Endothelial cell of umbilical vein (primary cell): ENCODE measurements at regions not wholly inside any gene's neighbourhood (a gene's known extent, or its start where the extent isn't known, plus 50 kb on each side); places are given as distances from the start of the nearest gene placed in this dataset.

Experiments
- EZH2 ChIP-seq: IDR thresholded peaks from 2 replicates; pipeline ENCODE4 v1.6.1; 2012; ENCODE audit warnings: borderline replicate concordance, low read depth, mild to moderate bottlenecking, moderate library complexity, low read length, inconsistent platforms; ENCODE audit not compliant: severe bottlenecking
- FOS ChIP-seq: IDR thresholded peaks from 2 replicates; pipeline ENCODE4 v1.6.1; 2011; ENCODE audit warnings: mild to moderate bottlenecking, low read length, moderate library complexity, borderline replicate concordance; ENCODE audit not compliant: insufficient read depth
- GATA2 ChIP-seq: IDR thresholded peaks from 2 replicates; pipeline ENCODE4 v1.7.0; 2011; ENCODE audit warnings: low read depth, mild to moderate bottlenecking, moderate library complexity, mixed read lengths, low read length; ENCODE audit not compliant: insufficient read length, insufficient read depth
- JUN ChIP-seq: IDR thresholded peaks from 2 replicates; pipeline ENCODE4 v1.6.1; 2011; ENCODE audit warnings: borderline replicate concordance, low read depth; ENCODE audit not compliant: insufficient read length, insufficient read depth
- MAX ChIP-seq: IDR thresholded peaks from 2 replicates; pipeline ENCODE4 v1.6.1; 2011; ENCODE audit not compliant: insufficient read depth, insufficient read length
- MYC ChIP-seq: IDR thresholded peaks from one replicate; pipeline ENCODE4 v1.6.1; 2011; ENCODE audit warnings: mild to moderate bottlenecking, low read depth, low read length
- POLR2A ChIP-seq: IDR thresholded peaks from 2 replicates; pipeline ENCODE4 v1.6.1; 2012; ENCODE audit warnings: low read depth, mild to moderate bottlenecking, control low read depth, low read length
- POLR2AphosphoS5 ChIP-seq: IDR thresholded peaks from 2 replicates; pipeline ENCODE4 v1.6.1; 2012; ENCODE audit warnings: low read depth, mild to moderate bottlenecking, control low read depth, low read length, moderate library complexity; ENCODE audit not compliant: insufficient read depth
- TF ChIP-seq, protein P1 (sequence below), 2 donors: IDR thresholded peaks; 1 replicate in 1 of 2; 2 replicates in 1 of 2; pipeline ENCODE4 v1.5.1; 2011; ENCODE audit warnings: low read length in 2 of 2, mild to moderate bottlenecking in 2 of 2, moderate library complexity in 2 of 2, control low read depth in 1 of 2, inconsistent platforms in 1 of 2, low read depth in 1 of 2; ENCODE audit not compliant: insufficient read depth in 1 of 2; ENCODE audit errors: extremely low read depth in 1 of 2

GRCh38 chr4:13844740-13845139 is 217.2 kb upstream of the BOD1L1 start:
- TF ChIP-seq, protein P1, sequence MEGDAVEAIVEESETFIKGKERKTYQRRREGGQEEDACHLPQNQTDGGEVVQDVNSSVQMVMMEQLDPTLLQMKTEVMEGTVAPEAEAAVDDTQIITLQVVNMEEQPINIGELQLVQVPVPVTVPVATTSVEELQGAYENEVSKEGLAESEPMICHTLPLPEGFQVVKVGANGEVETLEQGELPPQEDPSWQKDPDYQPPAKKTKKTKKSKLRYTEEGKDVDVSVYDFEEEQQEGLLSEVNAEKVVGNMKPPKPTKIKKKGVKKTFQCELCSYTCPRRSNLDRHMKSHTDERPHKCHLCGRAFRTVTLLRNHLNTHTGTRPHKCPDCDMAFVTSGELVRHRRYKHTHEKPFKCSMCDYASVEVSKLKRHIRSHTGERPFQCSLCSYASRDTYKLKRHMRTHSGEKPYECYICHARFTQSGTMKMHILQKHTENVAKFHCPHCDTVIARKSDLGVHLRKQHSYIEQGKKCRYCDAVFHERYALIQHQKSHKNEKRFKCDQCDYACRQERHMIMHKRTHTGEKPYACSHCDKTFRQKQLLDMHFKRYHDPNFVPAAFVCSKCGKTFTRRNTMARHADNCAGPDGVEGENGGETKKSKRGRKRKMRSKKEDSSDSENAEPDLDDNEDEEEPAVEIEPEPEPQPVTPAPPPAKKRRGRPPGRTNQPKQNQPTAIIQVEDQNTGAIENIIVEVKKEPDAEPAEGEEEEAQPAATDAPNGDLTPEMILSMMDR (IDR thresholded peaks at IDR 0.05; ENCODE audit: extremely low read depth in 1 of 2, insufficient read depth in 1 of 2, low read depth in 1 of 2, low read length in 2 of 2): no peak
- no peak for TF ChIP-seq MAX
- no peak for TF ChIP-seq POLR2AphosphoS5
- TF ChIP-seq MYC: no peak
- TF ChIP-seq EZH2: no peak
- no peak for TF ChIP-seq POLR2A
- TF ChIP-seq GATA2: no peak
- TF ChIP-seq FOS: no peak
- no peak for TF ChIP-seq JUN
